Duodenal mucosa (tissue), 2 donors: ENCODE measurements at regions not wholly inside any gene's neighbourhood (a gene's known extent, or its start where the extent isn't known, plus 50 kb on each side); places are given as distances from the start of the nearest gene placed in this dataset.
"Not testable (repeated sequence)": the region's sequence is repeated elsewhere in the genome, so short reads cannot be mapped to it uniquely, and the experiment has no call there.

Source experiments
- H3K27ac ChIP-seq: one replicate; pipeline ENCODE4 v1.7.0; 2013; ENCODE audit warnings: low read depth, low read length
- H3K27me3 ChIP-seq, 2 donors: one replicate each; pipeline ENCODE4 v1.7.0; 2013; ENCODE audit warnings: low read length in 2 of 2, control low read depth in 1 of 2; ENCODE audit not compliant: insufficient read depth in 2 of 2, control insufficient read depth in 1 of 2
- H3K36me3 ChIP-seq, 2 donors: one replicate each; pipeline ENCODE4 v1.7.0; 2013; ENCODE audit warnings: low read length in 2 of 2, control low read depth in 1 of 2; ENCODE audit not compliant: insufficient read depth in 2 of 2, control insufficient read depth in 1 of 2
- H3K4me1 ChIP-seq, 2 donors: one replicate each; pipeline ENCODE4 v1.7.0; 2013; ENCODE audit warnings: low read length in 2 of 2, control low read depth in 1 of 2; ENCODE audit not compliant: insufficient read depth in 2 of 2, control insufficient read depth in 1 of 2
- H3K4me3 ChIP-seq, 2 donors: one replicate each; pipeline ENCODE4 v1.7.0; 2013; ENCODE audit warnings: low read length in 2 of 2, low read depth in 1 of 2
- H3K9ac ChIP-seq, 2 donors: one replicate each; pipeline ENCODE4 v1.7.0; 2013; ENCODE audit warnings: low read length in 2 of 2, low read depth in 1 of 2
- H3K9me3 ChIP-seq, 2 donors: one replicate each; pipeline ENCODE4 v1.7.0; 2013; ENCODE audit warnings: low read length in 2 of 2, control low read depth in 1 of 2; ENCODE audit not compliant: control insufficient read depth in 1 of 2

GRCh38 chr15:77889009-77889806, 188.3 kb downstream of the TBC1D2B start:
- Histone ChIP-seq H3K36me3 (no peaks in the 10 kb centered on the region), H3K27me3 (no peaks in the 10 kb centered on the region), H3K27ac (no peak overlapping the region), H3K9ac (no peak overlapping the region), H3K4me3 (no peak overlapping the region), H3K4me1 (no peaks in the 10 kb centered on the region), H3K9me3 (no peaks in the 10 kb centered on the region)

GRCh38 chr15:77887563-77888429, 189.7 kb downstream of the TBC1D2B start:
- not testable (repeated sequence) for H3K27me3 ChIP-seq, H3K9ac ChIP-seq, H3K9me3 ChIP-seq, H3K4me1 ChIP-seq, H3K27ac ChIP-seq, H3K4me3 ChIP-seq, H3K36me3 ChIP-seq

DNA sequence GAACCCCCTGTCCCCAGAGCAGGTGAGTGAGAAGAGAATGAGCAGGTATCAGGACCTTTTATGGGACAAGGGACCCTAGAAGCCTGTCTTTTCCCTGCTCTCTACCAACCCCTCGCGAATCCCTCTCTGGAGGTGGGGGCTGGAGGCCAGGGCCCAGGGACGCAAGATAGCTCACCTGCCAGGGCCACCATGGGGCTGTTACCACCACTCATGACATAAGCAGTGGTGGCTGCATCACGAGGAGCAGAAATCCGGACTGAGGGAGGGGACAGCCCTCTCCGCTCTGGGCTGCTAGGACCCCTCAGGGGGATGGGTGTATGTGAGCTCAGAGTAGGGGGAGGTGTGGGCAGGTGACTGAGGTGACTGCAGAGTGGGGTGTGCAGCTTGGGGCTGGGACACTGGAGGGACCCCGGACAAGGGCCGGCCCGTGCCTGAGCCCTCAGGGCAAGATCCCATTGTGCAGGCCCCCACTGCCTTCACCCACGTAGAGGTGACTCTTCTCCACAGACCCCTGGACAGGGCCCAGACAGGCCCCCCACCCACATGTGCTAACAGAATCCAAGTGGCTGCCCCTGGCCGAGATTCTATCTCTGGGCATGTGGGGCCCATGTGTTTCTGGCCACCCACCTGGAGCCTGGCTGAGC, 190.6 kb downstream of the TBC1D2B start:
- H3K9ac ChIP-seq: no peak overlapping the region
- no peak overlapping the region for H3K27ac ChIP-seq
- H3K36me3 ChIP-seq: no peaks in the 10 kb centered on the region
- no peaks in the 10 kb centered on the region for H3K9me3 ChIP-seq
- no peak overlapping the region for H3K4me3 ChIP-seq
- H3K4me1 ChIP-seq: no peaks in the 10 kb centered on the region
- no peaks in the 10 kb centered on the region for H3K27me3 ChIP-seq

DNA sequence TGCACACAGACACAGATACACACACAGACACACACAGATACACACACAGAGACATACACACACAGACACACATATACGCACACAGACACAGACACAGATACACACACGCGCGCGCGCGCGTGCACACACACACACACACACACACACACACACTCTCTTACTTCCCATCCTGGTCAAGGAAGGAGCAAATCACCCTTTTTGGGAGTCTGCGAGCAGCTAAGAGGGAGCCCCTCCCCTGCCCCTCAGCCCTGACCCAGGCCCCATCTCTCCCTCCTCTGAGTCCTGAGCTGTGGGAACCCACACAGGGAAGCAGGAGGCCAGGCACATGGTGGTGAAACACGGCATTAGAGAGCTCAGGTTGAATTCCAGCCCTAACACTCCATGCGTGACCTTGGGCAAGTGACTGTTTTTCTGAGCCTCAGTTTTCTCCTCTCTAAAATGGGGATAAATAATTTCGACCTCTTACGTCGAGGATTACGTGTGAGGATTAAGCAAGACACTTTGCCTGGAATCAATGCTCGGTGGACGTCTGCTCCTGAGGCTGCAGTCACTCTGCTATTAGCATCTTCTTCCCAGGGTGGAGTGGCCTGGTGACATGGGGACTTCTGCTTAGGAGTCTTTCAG, 191.5 kb downstream of the TBC1D2B start:
- H3K9me3 ChIP-seq, H3K36me3 ChIP-seq, H3K27me3 ChIP-seq, H3K27ac ChIP-seq, H3K9ac ChIP-seq, H3K4me3 ChIP-seq, H3K4me1 ChIP-seq: not testable (repeated sequence)

DNA sequence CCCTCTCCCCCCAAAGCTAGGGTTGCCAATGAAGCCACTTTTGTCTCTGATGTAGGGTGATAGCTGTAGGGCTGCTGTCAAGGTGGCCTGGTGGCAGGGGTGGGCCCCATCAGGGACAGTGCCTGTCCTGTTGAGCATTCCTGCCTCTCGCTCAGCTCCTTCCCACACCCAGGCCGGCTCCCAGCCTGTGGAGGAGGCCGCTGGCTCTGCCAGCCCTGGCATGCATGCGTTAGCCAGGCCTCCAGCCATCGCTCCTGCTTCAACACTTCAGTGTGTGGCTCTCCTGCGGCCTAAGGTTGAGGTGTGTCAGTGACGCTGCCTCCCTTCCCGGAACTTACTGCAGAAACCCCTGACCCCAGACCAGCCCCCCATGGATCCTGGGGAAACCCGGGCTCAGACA, 194.5 kb downstream of the TBC1D2B start:
- H3K4me1 ChIP-seq, H3K36me3 ChIP-seq, H3K27me3 ChIP-seq, H3K4me3 ChIP-seq, H3K9ac ChIP-seq, H3K27ac ChIP-seq, H3K9me3 ChIP-seq: not testable (repeated sequence)

DNA sequence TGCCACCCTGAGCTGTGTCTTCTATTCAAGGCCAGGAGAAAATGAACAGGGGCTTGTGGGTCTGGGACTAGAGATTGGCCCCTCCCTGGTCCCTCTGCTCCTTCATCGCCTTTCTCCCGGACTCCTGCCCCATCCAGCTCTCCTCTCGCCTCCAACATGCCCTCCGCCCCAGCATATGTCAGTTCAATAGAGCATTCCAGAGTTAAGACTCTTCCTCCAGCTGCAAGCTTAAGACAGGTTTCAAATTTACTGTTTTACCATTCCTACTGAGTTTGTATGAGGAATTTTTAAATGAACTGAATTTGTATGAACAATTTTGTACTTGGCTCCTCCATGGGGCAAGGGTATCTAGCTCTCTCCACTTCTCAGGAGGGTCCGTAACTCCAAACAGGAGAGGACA, 195.6 kb downstream of the TBC1D2B start:
- Histone ChIP-seq H3K27me3 (no peaks in the 10 kb centered on the region), H3K9me3 (no peaks in the 10 kb centered on the region), H3K4me3 (no peak overlapping the region), H3K27ac (no peak overlapping the region), H3K36me3 (no peaks in the 10 kb centered on the region), H3K9ac (no peak overlapping the region), H3K4me1 (no peaks in the 10 kb centered on the region)

GRCh38 chr15:77881535-77881934, 196.0 kb downstream of the TBC1D2B start:
- H3K4me1 ChIP-seq, H3K27me3 ChIP-seq: not testable (repeated sequence)

DNA sequence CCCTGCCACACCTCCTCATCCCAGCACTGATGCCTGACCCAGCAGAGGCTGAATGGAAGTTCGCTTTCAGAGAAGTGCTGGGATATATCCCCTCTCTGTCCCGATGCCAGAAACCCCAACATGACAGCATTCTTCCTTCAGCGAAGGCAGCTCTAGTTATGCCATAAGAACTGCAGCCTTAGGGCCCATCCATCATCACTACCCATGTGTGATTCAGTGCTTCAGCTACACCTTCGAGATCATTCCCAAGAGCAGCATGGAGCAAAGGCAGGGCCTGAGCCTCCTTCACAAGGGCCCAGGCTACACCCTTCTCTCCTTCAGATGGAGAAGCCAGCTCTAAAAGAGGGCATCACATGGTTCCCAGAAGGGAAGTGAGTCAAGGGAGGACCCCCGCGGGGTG, 198.0 kb downstream of the TBC1D2B start:
- not testable (repeated sequence) for H3K36me3 ChIP-seq, H3K4me1 ChIP-seq, H3K27me3 ChIP-seq, H3K9me3 ChIP-seq, H3K4me3 ChIP-seq, H3K27ac ChIP-seq, H3K9ac ChIP-seq

More at GRCh38 chr15:77881535-77881934, 196.0 kb downstream of the TBC1D2B start:
- not testable (repeated sequence) for H3K4me3 ChIP-seq, H3K36me3 ChIP-seq, H3K9me3 ChIP-seq, H3K27ac ChIP-seq, H3K9ac ChIP-seq

DNA sequence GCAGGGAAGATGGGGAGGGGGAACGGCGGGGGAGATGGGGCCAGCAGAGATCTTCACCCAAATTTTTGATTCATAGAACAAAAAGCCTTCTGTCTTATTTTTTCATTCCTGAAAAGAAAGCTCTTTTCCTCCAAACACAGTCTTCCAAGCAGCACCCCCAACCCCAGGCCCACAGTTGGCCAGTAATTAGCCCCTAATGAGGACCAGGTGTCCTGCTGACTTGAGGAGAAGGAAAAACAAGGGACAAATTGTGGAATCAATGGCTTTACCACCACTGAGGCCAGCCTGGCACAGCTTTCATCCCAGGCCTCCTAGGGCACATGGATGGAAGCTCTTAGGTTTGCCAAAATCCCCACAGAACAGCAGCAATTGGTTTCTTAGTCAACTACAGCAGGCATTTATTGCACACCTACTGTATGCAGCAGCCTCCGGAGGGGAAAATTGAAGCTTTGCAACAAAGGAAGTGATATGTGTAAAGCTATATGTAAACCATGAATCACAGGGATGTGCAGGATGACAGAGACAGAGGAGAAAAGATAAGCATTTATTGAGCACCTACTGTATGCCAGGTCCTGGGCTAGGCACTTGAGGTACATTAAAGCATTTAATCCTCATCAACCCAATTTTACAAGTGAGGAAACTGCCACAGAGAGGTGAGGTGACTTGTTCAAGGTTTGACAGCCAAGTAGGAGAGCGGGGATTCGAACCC, 199.5 kb downstream of the TBC1D2B start:
- no peaks in the 10 kb centered on the region for H3K9me3 ChIP-seq
- H3K36me3 ChIP-seq: no peaks in the 10 kb centered on the region
- no peaks in the 10 kb centered on the region for H3K4me1 ChIP-seq
- H3K9ac ChIP-seq: no peak overlapping the region
- H3K27me3 ChIP-seq: no peaks in the 10 kb centered on the region
- H3K27ac ChIP-seq: no peak overlapping the region
- H3K4me3 ChIP-seq: no peak overlapping the region
